Lower lobe of right lung (tissue), 2 donors: ENCODE measurements at regions not wholly inside any gene's neighbourhood (a gene's known extent, or its start where the extent isn't known, plus 50 kb on each side); places are given as distances from the start of the nearest gene placed in this dataset.
A peak's percentile ranks its signal among the peaks of the same experiment; 100 is the strongest.

ENCODE experiments used
- ATAC-seq, 2 donors: fragments of 200-7000 bp; cut with Tn5 transposase; one replicate each; pipeline ENCODE4 v1.9.1; 2020 to 2022; ENCODE audit warnings: mild to moderate bottlenecking in 2 of 2, moderate library complexity in 2 of 2
- DNase-seq: peaks from one replicate; pipeline ENCODE4 v3.0.0-alpha.2; 2020
- H3K27ac ChIP-seq: fragments of 200-600 bp; one replicate; pipeline ENCODE4 v1.8.0; 2022
- H3K27me3 ChIP-seq: fragments of 200-600 bp; one replicate; pipeline ENCODE4 v1.8.0; 2022; ENCODE audit warnings: low read depth
- H3K36me3 ChIP-seq: fragments of 200-600 bp; one replicate; pipeline ENCODE4 v1.8.0; 2022; ENCODE audit warnings: mild to moderate bottlenecking
- H3K4me1 ChIP-seq: fragments of 200-600 bp; one replicate; pipeline ENCODE4 v1.8.0; 2022
- H3K4me3 ChIP-seq: fragments of 200-600 bp; one replicate; pipeline ENCODE4 v1.8.0; 2022; ENCODE audit warnings: mild to moderate bottlenecking
- H3K9me3 ChIP-seq: fragments of 200-600 bp; one replicate; pipeline ENCODE4 v1.8.0; 2022
- intact Hi-C: fragments of 100-400 bp; cut with DNase I; formaldehyde crosslinking; loops from one replicate; pipeline ENCODE4 v1.11.0; 2022
- TF ChIP-seq, protein P1 (sequence below): fragments of 200-600 bp; IDR thresholded peaks from one replicate; pipeline ENCODE4 v1.8.0; 2022; ENCODE audit warnings: antibody characterized with exemption, mild to moderate bottlenecking
- donor health status: DM: no; HTN: yes; CAD: no; lungs with severe emphysema.

DNA sequence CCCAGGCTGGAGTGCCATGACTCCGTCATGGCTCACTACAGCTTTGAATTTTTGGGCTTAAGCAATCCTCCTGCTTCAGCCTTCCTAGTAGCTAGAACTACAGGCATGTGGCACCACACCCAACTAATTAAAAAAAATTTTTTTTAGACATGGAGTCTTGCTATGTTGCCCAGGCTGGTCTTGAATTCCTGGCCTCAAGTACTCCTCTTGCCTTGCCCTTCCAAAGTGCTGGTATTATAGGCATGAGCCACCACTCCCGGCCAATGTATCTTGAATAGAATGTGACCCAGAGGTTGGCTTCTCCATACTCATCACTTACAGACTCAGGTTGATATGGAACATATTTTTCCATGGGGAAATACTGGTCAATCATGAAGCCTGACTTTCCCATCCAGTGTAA, 51.2 kb upstream of the JAK2 start:
- ATAC-seq (no peak), DNase-seq (no peak)
- Histone ChIP-seq H3K4me1 (peaks cover 45% of the 10 kb centered on the region), H3K4me3 (no peak overlapping the region), H3K36me3 (no peaks in the 10 kb centered on the region), H3K27ac (no peak overlapping the region), H3K27me3 (no peaks in the 10 kb centered on the region), H3K9me3 (no peaks in the 10 kb centered on the region)
- TF ChIP-seq, protein P1, sequence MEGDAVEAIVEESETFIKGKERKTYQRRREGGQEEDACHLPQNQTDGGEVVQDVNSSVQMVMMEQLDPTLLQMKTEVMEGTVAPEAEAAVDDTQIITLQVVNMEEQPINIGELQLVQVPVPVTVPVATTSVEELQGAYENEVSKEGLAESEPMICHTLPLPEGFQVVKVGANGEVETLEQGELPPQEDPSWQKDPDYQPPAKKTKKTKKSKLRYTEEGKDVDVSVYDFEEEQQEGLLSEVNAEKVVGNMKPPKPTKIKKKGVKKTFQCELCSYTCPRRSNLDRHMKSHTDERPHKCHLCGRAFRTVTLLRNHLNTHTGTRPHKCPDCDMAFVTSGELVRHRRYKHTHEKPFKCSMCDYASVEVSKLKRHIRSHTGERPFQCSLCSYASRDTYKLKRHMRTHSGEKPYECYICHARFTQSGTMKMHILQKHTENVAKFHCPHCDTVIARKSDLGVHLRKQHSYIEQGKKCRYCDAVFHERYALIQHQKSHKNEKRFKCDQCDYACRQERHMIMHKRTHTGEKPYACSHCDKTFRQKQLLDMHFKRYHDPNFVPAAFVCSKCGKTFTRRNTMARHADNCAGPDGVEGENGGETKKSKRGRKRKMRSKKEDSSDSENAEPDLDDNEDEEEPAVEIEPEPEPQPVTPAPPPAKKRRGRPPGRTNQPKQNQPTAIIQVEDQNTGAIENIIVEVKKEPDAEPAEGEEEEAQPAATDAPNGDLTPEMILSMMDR: no peak
- intact Hi-C loops: no loop called here

GRCh38 chr9:4935001-4935672, 49.9 kb upstream of the JAK2 start:
- DNase-seq: no peak
- H3K9me3 ChIP-seq: no peaks in the 10 kb centered on the region
- H3K4me1 ChIP-seq: peaks cover 54% of the 10 kb centered on the region
- H3K36me3 ChIP-seq: no peaks in the 10 kb centered on the region
- intact Hi-C loops: no loop called here
- H3K27me3 ChIP-seq: no peaks in the 10 kb centered on the region
- TF ChIP-seq, protein P1: no peak
- H3K4me3 ChIP-seq: no peak overlapping the region
- ATAC-seq: no peak
- H3K27ac ChIP-seq: peak overlapping the region; percentile 59
